ENCODE measurements at regions not wholly inside any gene's neighbourhood (a gene's known extent, or its start where the extent isn't known, plus 50 kb on each side); places are given as distances from the start of the nearest gene placed in this dataset.

- 24 to 41% methylated on average over 3 of the region's 3 CpGs for WGBS, 2 donors (ENCODE audit: low coverage in 1 of 2)
Observed at GRCh38 chr3:111252779-111253178, 181.2 kb downstream of the NECTIN3 start.

GRCh38 chr3:111253733-111254132 lies 182.1 kb downstream of the NECTIN3 start:
- in situ Hi-C loops (cut with MboI; ENCODE audit: low pct_ligation_motif_present in 1 of 4, low pct_unique_long_range_greater_than_20kb in 1 of 4, low sequenced_read_pairs in 3 of 4): no loop called here
- intact Hi-C loops (cut with DNase I; ENCODE audit: low total_unique reads): no loop called here
- WGBS, 2 donors (ENCODE audit: low coverage in 1 of 2): 83 to 85% methylated on average over 2 of the region's 2 CpGs
- Histone ChIP-seq H3K4me3 (no peak overlapping the region), H3K9me3 (no peaks in the 10 kb centered on the region), H3K4me1 (no peaks in the 10 kb centered on the region), H3K36me3 (no peaks in the 10 kb centered on the region), H3K27ac (no peak overlapping the region), H3K27me3 (no peaks in the 10 kb centered on the region)
- TF ChIP-seq CTCF (IDR thresholded peaks at IDR 0.05) (no peak), EP300 (IDR thresholded peaks at IDR 0.05; ENCODE audit: low read depth) (no peak), POLR2AphosphoS5 (IDR thresholded peaks at IDR 0.05) (no peak), POLR2A (IDR thresholded peaks at IDR 0.05) (no peak)
- DNase-seq: no peak

More at GRCh38 chr3:111252779-111253178, 181.2 kb downstream of the NECTIN3 start:
- H3K27me3 ChIP-seq: no peaks in the 10 kb centered on the region
- no peak for DNase-seq
- H3K9me3 ChIP-seq: no peaks in the 10 kb centered on the region
- no peak overlapping the region for H3K4me3 ChIP-seq
- no peak overlapping the region for H3K27ac ChIP-seq
- no peaks in the 10 kb centered on the region for H3K4me1 ChIP-seq
- intact Hi-C loops (cut with DNase I; ENCODE audit: low total_unique reads) (no loop called here), in situ Hi-C loops (cut with MboI; ENCODE audit: low pct_ligation_motif_present in 1 of 4, low pct_unique_long_range_greater_than_20kb in 1 of 4, low sequenced_read_pairs in 3 of 4) (no loop called here)
- no peaks in the 10 kb centered on the region for H3K36me3 ChIP-seq
- TF ChIP-seq EP300 (IDR thresholded peaks at IDR 0.05; ENCODE audit: low read depth) (no peak), POLR2AphosphoS5 (IDR thresholded peaks at IDR 0.05) (no peak), CTCF (IDR thresholded peaks at IDR 0.05) (no peak), POLR2A (IDR thresholded peaks at IDR 0.05) (no peak)

GRCh38 chr3:111260878-111261277 lies 189.3 kb downstream of the NECTIN3 start:
- H3K4me1 ChIP-seq: no peaks in the 10 kb centered on the region
- H3K4me3 ChIP-seq: no peak overlapping the region
- H3K27me3 ChIP-seq: no peaks in the 10 kb centered on the region
- intact Hi-C loops (cut with DNase I; ENCODE audit: low total_unique reads): no loop called here
- H3K27ac ChIP-seq: no peak overlapping the region
- H3K36me3 ChIP-seq: no peaks in the 10 kb centered on the region
- H3K9me3 ChIP-seq: no peaks in the 10 kb centered on the region
- TF ChIP-seq POLR2A (IDR thresholded peaks at IDR 0.05) (no peak), CTCF (IDR thresholded peaks at IDR 0.05) (no peak), EP300 (IDR thresholded peaks at IDR 0.05; ENCODE audit: low read depth) (no peak), POLR2AphosphoS5 (IDR thresholded peaks at IDR 0.05) (no peak)
- in situ Hi-C loops (cut with MboI; ENCODE audit: low pct_ligation_motif_present in 1 of 4, low pct_unique_long_range_greater_than_20kb in 1 of 4, low sequenced_read_pairs in 3 of 4): no loop called here
- no peak for DNase-seq

GRCh38 chr3:111269777-111270176 lies 198.2 kb downstream of the NECTIN3 start:
- Histone ChIP-seq H3K36me3 (no peaks in the 10 kb centered on the region), H3K4me1 (no peaks in the 10 kb centered on the region), H3K4me3 (no peak overlapping the region), H3K27me3 (no peaks in the 10 kb centered on the region), H3K27ac (no peak overlapping the region), H3K9me3 (no peaks in the 10 kb centered on the region)
- TF ChIP-seq POLR2A (IDR thresholded peaks at IDR 0.05): no peak
- no peak for TF ChIP-seq EP300 (IDR thresholded peaks at IDR 0.05; ENCODE audit: low read depth)
- no peak for TF ChIP-seq CTCF (IDR thresholded peaks at IDR 0.05)
- no peak for TF ChIP-seq POLR2AphosphoS5 (IDR thresholded peaks at IDR 0.05)
- 54 to 65% methylated on average over 2 of the region's 2 CpGs for WGBS, 2 donors (ENCODE audit: low coverage in 1 of 2)
- intact Hi-C loops (cut with DNase I; ENCODE audit: low total_unique reads): no loop called here
- in situ Hi-C loops (cut with MboI; ENCODE audit: low pct_ligation_motif_present in 1 of 4, low pct_unique_long_range_greater_than_20kb in 1 of 4, low sequenced_read_pairs in 3 of 4): no loop called here
- DNase-seq: no peak
